K562 (cell line): ENCODE measurements at regions not wholly inside any gene's neighbourhood (a gene's known extent, or its start where the extent isn't known, plus 50 kb on each side); places are given as distances from the start of the nearest gene placed in this dataset.

Experiments
- ATAC-seq: fragments of 200-7000 bp; cut with Tn5 transposase; 3 replicates; pipeline ENCODE4 v1.9.1; 2020; ENCODE audit warnings: moderate library complexity
- BruUV-seq: library from RNA; stranded (reverse); fragments of 400-500 nt; replicated peaks from 2 replicates; lab custom pipeline; 2021; lab: Mats Ljungman, UMichigan
- CTCF ChIA-PET: fragments of 300-600 bp; formaldehyde crosslinking; extraction: SDS; loops from one replicate; lab custom pipeline; 2021; ENCODE audit warnings: low intra/inter-chr PET ratio; lab: Yijun Ruan, JAX
- POLR2A ChIA-PET: fragments of 300-600, 350-650 bp; sonication (Branson Sonifier 250); formaldehyde crosslinking; extraction: SDS; loops from one replicate; lab custom pipeline; 2021; ENCODE audit warnings: antibody characterized with exemption, inconsistent platforms; lab: Yijun Ruan, JAX
- DNase-seq, 4 experiments: peaks; one replicate each; pipeline versions ENCODE4 v3.0.0 to v3.0.0-alpha.2; 2011 to 2018; ENCODE audit warnings: low spot score in 3 of 4, mixed read lengths in 3 of 4; ENCODE audit errors: extremely low read depth in 1 of 4
- FAIRE-seq: peaks from 2 replicates; lab custom pipeline; 2011; peaks lifted over from hg19 to GRCh38; lab: Jason Lieb, UNC
- H2AFZ ChIP-seq: 2 replicates; pipeline ENCODE4 v1.6.0; 2011; ENCODE audit warnings: low read depth, low read length, control low read depth, inconsistent platforms
- H3K27ac ChIP-seq: fragments of 200-600 bp; 3 replicates; pipeline ENCODE4 v1.8.0; 2011; ENCODE audit warnings: low read depth, mild to moderate bottlenecking, control low read depth, inconsistent platforms, low read length, moderate library complexity, mixed read lengths; ENCODE audit errors: extremely low read depth
- H3K27me3 ChIP-seq, 2 experiments: fragments of 300-600 bp in 1 of 2; 2 replicates in 1 of 2; 3 replicates in 1 of 2; pipeline versions ENCODE4 v1.6.0 to v1.8.0; 2011; ENCODE audit warnings: inconsistent platforms in 2 of 2, low read length in 2 of 2, mild to moderate bottlenecking in 1 of 2, mixed read lengths in 1 of 2, moderate library complexity in 1 of 2; ENCODE audit not compliant: control insufficient read depth in 2 of 2, insufficient read depth in 2 of 2
- H3K36me3 ChIP-seq: fragments of 300-600 bp; 3 replicates; pipeline ENCODE4 v1.8.0; 2011; ENCODE audit warnings: mild to moderate bottlenecking, low read length, inconsistent platforms; ENCODE audit not compliant: control insufficient read depth, insufficient read depth
- H3K4me1 ChIP-seq, 2 experiments: fragments of 200-600 bp in 1 of 2; replicated peaks in 1 of 2; 2 replicates in 1 of 2; 3 replicates in 1 of 2; pipeline versions ENCODE4 v1.5.1 to v1.8.0; 2011; ENCODE audit warnings: inconsistent platforms in 2 of 2, low read length in 2 of 2, mild to moderate bottlenecking in 1 of 2, mixed read lengths in 1 of 2, moderate library complexity in 1 of 2; ENCODE audit not compliant: control insufficient read depth in 2 of 2, insufficient read depth in 2 of 2
- H3K4me2 ChIP-seq: 2 replicates; pipeline ENCODE4 v1.6.1; 2011; ENCODE audit warnings: low read length, control low read depth, inconsistent platforms, mixed read lengths; ENCODE audit not compliant: insufficient read depth
- H3K4me3 ChIP-seq: fragments of 200-600 bp; sonication (generic), shearing (Covaris generic); 2 replicates; pipeline ENCODE4 v1.5.1; 2016; ENCODE audit warnings: control low read depth, inconsistent platforms
- H3K79me2 ChIP-seq: fragments of 200-600 bp; 3 replicates; pipeline ENCODE4 v1.8.0; 2011; ENCODE audit warnings: low read length, inconsistent platforms; ENCODE audit not compliant: control insufficient read depth, insufficient read depth
- H3K9ac ChIP-seq, 2 experiments: 2 replicates each; pipeline versions ENCODE4 v1.6.0 to v1.6.1; 2011; ENCODE audit warnings: low read depth in 2 of 2, low read length in 2 of 2, control low read depth in 1 of 2, inconsistent platforms in 1 of 2, mild to moderate bottlenecking in 1 of 2, mixed read lengths in 1 of 2; ENCODE audit not compliant: insufficient read depth in 1 of 2
- H3K9me1 ChIP-seq: one replicate; pipeline ENCODE4 v1.6.0; 2011; ENCODE audit warnings: inconsistent platforms, mild to moderate bottlenecking, low read length, moderate library complexity; ENCODE audit not compliant: control insufficient read depth, insufficient read depth
- H3K9me3 ChIP-seq: replicated peaks from 2 replicates; pipeline ENCODE4 v1.5.1; 2011; ENCODE audit warnings: low read depth, low read length, inconsistent platforms; ENCODE audit not compliant: control insufficient read depth, insufficient read depth
- H4K20me1 ChIP-seq: replicated peaks from 2 replicates; pipeline ENCODE4 v1.6.1; 2011; ENCODE audit warnings: low read length, inconsistent platforms, mixed read lengths; ENCODE audit not compliant: control insufficient read depth, insufficient read depth
- CCNT2 ChIP-seq: IDR thresholded peaks from 2 replicates; pipeline ENCODE4 v1.6.1; 2011; ENCODE audit warnings: borderline replicate concordance, low read depth, mild to moderate bottlenecking, moderate library complexity, mixed read lengths, low read length; ENCODE audit not compliant: insufficient read length; ENCODE audit errors: extremely low read depth
- NELFE ChIP-seq: IDR thresholded peaks from 2 replicates; pipeline ENCODE4 v1.6.1; 2011; ENCODE audit warnings: mild to moderate bottlenecking; ENCODE audit not compliant: insufficient read depth, insufficient read length
- STAT5A ChIP-seq: IDR thresholded peaks from 2 replicates; pipeline ENCODE4 v1.6.1; 2012; ENCODE audit warnings: low read length, inconsistent platforms, borderline replicate concordance
- SUPT5H ChIP-seq: fragments of 450-650 bp; IDR thresholded peaks from 2 replicates; pipeline ENCODE4 v1.6.1; 2016
- TRIM28 ChIP-seq: fragments of 450-650 bp; IDR thresholded peaks from 2 replicates; pipeline ENCODE4 v1.6.1; 2017
- ZNF133 ChIP-seq: fragments of 250-450 bp; sonication (Bioruptor Pico); IDR thresholded peaks from 2 replicates; pipeline ENCODE4 v1.4.0; 2020; ENCODE audit warnings: mild to moderate bottlenecking
- ZNF592 ChIP-seq: fragments of 450-650 bp; IDR thresholded peaks from 2 replicates; pipeline ENCODE4 v1.6.1; 2017; ENCODE audit warnings: antibody characterized with exemption, mild to moderate bottlenecking
- WGBS: fragments of 100-300 bp; shearing (Covaris generic); methylation state at CpG from one replicate; pipeline ENCODE4 v1.1.6; 2016; ENCODE audit warnings: low coverage, mixed read lengths; ENCODE audit not compliant: insufficient coverage; ENCODE audit errors: missing lambda C conversion rate; 5-methylcytosine and 5-hydroxymethylcytosine counted together
- in situ Hi-C: fragments of 300-500 bp; cut with MboI; formaldehyde crosslinking; loops from 4 replicates; pipeline ENCODE4 v1.15.0; 2018; ENCODE audit warnings: inconsistent platforms, mixed read lengths
- intact Hi-C: fragments of 100-400 bp; cut with micrococcal nuclease; formaldehyde crosslinking; loops from 2 replicates; pipeline ENCODE4 v1.14.2; 2022
- TF ChIP-seq, protein P1 (sequence below): fragments of 450-650 bp; IDR thresholded peaks from 2 replicates; pipeline ENCODE4 v1.6.1; 2016; ENCODE audit warnings: low read depth, mild to moderate bottlenecking, moderate library complexity

GRCh38 chr16:73322856-73323255 is 274.9 kb upstream of the ZFHX3 start:
- ATAC-seq, result no peak

GRCh38 chr16:73321853-73322252 is 273.9 kb upstream of the ZFHX3 start:
- H4K20me1 ChIP-seq, result no peaks in the 10 kb centered on the region
- CTCF ChIA-PET, result no interaction called here
- TF ChIP-seq ZNF133 (CRISPR knock-in tag) (no peak), STAT5A (no peak), SUPT5H (no peak), ZNF592 (no peak), TRIM28 (no peak)
- TF ChIP-seq, protein P1, sequence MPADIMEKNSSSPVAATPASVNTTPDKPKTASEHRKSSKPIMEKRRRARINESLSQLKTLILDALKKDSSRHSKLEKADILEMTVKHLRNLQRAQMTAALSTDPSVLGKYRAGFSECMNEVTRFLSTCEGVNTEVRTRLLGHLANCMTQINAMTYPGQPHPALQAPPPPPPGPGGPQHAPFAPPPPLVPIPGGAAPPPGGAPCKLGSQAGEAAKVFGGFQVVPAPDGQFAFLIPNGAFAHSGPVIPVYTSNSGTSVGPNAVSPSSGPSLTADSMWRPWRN, result no peak
- no peak overlapping the region for H3K4me3 ChIP-seq
- no peaks in the 10 kb centered on the region for H3K4me1 ChIP-seq
- no peaks in the 10 kb centered on the region for H3K9me3 ChIP-seq
- no peak overlapping the region for H3K27ac ChIP-seq
- intact Hi-C loops, result no loop called here
- BruUV-seq, result no TSS peak
- ATAC-seq (no peak), FAIRE-seq (no peak), DNase-seq (no peak)
- POLR2A ChIA-PET, result no interaction called here
- H3K27me3 ChIP-seq, result no peaks in the 10 kb centered on the region; a peak in 1 of 5 replicates
- WGBS, result 0% methylated on average over 8 of the region's 8 CpGs
- in situ Hi-C loops, result no loop called here
- H3K9ac ChIP-seq, result no peak overlapping the region
- no peaks in the 10 kb centered on the region for H3K36me3 ChIP-seq
- no peak overlapping the region for H3K4me2 ChIP-seq
- H3K9me1 ChIP-seq, result no peaks in the 10 kb centered on the region
- H2AFZ ChIP-seq, result no peak overlapping the region
- no peaks in the 10 kb centered on the region for H3K79me2 ChIP-seq

More at GRCh38 chr16:73322856-73323255, 274.9 kb upstream of the ZFHX3 start:
- H3K36me3 ChIP-seq, result no peaks in the 10 kb centered on the region
- no peaks in the 10 kb centered on the region for H4K20me1 ChIP-seq
- no peaks in the 10 kb centered on the region for H3K79me2 ChIP-seq
- BruUV-seq, result no TSS peak
- ChIA-PET CTCF (no interaction called here), POLR2A (no interaction called here)
- H3K9me3 ChIP-seq, result no peaks in the 10 kb centered on the region
- TF ChIP-seq NELFE (no peak), CCNT2 (no peak)
- H3K27me3 ChIP-seq, result no peaks in the 10 kb centered on the region; a peak in 1 of 5 replicates
- no peak overlapping the region for H3K4me3 ChIP-seq
- H3K9ac ChIP-seq, result no peak overlapping the region
- DNase-seq (no peak), FAIRE-seq (no peak)
- in situ Hi-C loops (no loop called here), intact Hi-C loops (no loop called here)
- no peaks in the 10 kb centered on the region for H3K4me1 ChIP-seq
- WGBS, result 1% methylated on average over 4 of the region's 4 CpGs
- H3K9me1 ChIP-seq, result no peaks in the 10 kb centered on the region
- H3K4me2 ChIP-seq, result no peak overlapping the region
- no peak overlapping the region for H3K27ac ChIP-seq
- H2AFZ ChIP-seq, result no peak overlapping the region
